ENCODE measurements at regions not wholly inside any gene's neighbourhood (a gene's known extent, or its start where the extent isn't known, plus 50 kb on each side); places are given as distances from the start of the nearest gene placed in this dataset.

DNA sequence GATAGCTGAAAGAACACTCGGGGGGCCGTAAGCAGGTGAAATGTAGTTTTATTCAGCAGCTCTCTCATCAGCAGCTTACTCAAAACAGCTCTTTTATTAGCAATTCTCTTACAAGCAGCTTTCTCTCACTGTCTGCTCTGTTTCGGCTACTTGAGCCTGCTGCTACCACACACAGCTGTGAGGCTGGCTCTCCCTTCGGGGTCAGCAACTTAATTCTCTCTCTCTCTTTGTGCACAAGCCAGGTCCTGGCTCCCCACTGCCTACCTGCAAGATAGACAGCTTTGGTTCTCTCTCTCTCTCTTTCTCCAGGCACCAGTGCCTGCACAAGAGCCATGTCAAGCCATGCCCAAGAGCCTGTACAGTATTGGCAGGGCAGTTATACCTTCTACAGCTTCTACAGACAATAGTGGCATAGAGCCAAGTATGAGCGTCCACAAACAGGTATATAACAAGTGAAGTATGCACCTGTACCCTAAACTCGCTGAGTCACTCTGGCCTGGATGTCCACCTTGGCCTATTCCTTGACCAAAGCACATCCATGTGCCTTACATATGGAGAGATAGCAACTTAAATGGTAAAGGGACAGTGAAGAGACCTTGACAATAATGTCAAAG, 110.8 kb downstream of the MTNR1B start:
- Histone ChIP-seq H3K9me3 (no peaks in the 10 kb centered on the region), H3K27me3 (ENCODE audit: low read depth) (no peaks in the 10 kb centered on the region), H3K36me3 (no peaks in the 10 kb centered on the region), H3K4me3 (no peak overlapping the region), H3K27ac (no peak overlapping the region), H3K4me1 (no peaks in the 10 kb centered on the region)
- intact Hi-C loops (cut with DNase I), result no loop called here
- TF ChIP-seq CTCF (IDR thresholded peaks at IDR 0.05), result no peak
- DNase-seq, result no peak
- ATAC-seq, result no peak

DNA sequence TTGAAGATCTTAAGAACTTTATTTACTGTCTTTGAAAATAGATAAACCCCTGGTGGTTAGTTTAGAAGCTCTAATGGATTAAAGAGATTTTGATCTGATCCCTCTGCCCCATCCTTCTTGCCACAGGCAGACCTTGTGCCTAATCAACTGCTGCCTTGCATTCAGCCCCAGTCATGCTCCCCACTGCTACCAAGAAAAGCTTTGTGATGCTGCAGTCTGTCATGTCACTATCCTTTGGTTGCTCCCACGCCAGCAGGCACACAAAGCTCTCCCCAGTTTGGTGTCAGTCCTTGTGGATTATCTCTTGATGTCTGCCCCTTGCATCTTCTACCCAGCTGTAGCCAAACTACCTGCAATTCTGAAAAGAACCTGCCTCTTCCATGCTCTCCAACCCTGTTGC, 112.2 kb downstream of the MTNR1B start:
- no peak for TF ChIP-seq CTCF (IDR thresholded peaks at IDR 0.05)
- H3K4me3 ChIP-seq, result no peak overlapping the region

DNA sequence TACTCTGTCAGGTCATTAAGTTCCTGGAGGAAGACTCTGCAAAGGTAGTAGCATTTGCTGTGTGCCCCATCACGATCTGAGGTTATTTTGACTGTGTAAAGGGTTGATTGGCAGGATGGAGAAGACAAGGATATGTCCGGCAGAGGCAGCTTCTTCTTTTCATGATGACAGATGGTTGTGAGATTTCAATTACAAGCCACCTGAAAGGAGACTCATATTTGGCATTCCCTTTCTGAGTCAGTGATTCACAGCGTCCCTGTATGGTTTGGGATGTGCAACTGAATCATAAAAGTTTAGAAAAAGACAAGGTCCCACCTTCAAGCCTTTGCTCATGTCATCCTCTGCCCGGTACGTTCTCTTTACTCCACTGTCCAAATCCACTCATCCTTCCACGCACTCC, 113.4 kb downstream of the MTNR1B start:
- intact Hi-C loops (cut with DNase I), result no loop called here
- H3K9me3 ChIP-seq, result no peaks in the 10 kb centered on the region

More for the DNA sequence above, 112.2 kb downstream of the MTNR1B start:
- no peaks in the 10 kb centered on the region for H3K4me1 ChIP-seq
- ATAC-seq (no peak), DNase-seq (no peak)
- H3K27ac ChIP-seq, result no peak overlapping the region
- H3K9me3 ChIP-seq, result no peaks in the 10 kb centered on the region
- intact Hi-C loops (cut with DNase I), result no loop called here
- H3K36me3 ChIP-seq, result no peaks in the 10 kb centered on the region
- H3K27me3 ChIP-seq (ENCODE audit: low read depth), result no peaks in the 10 kb centered on the region

GRCh38 chr11:93084727-93085505, 112.9 kb downstream of the SLC36A4 start:
- Histone ChIP-seq H3K9me3 (no peaks in the 10 kb centered on the region), H3K27me3 (ENCODE audit: low read depth) (no peaks in the 10 kb centered on the region), H3K27ac (no peak overlapping the region), H3K4me3 (no peak overlapping the region), H3K36me3 (no peaks in the 10 kb centered on the region), H3K4me1 (no peaks in the 10 kb centered on the region)
- ATAC-seq (no peak), DNase-seq (no peak)
- TF ChIP-seq CTCF (IDR thresholded peaks at IDR 0.05), result no peak
- intact Hi-C loops (cut with DNase I), result no loop called here

More for the DNA sequence above, 113.4 kb downstream of the MTNR1B start:
- Histone ChIP-seq H3K4me3 (no peak overlapping the region), H3K27ac (no peak overlapping the region), H3K27me3 (ENCODE audit: low read depth) (no peaks in the 10 kb centered on the region), H3K4me1 (no peaks in the 10 kb centered on the region), H3K36me3 (no peaks in the 10 kb centered on the region)
- DNase-seq (no peak), ATAC-seq (no peak)
- no peak for TF ChIP-seq CTCF (IDR thresholded peaks at IDR 0.05)

- ATAC-seq, result peak; percentile 32 to 70
- intact Hi-C loops (cut with DNase I), result no loop called here
- no peak for DNase-seq
- H3K27me3 ChIP-seq (ENCODE audit: low read depth), result no peaks in the 10 kb centered on the region
- H3K9me3 ChIP-seq, result no peaks in the 10 kb centered on the region
- no peak overlapping the region for H3K4me3 ChIP-seq
- no peak overlapping the region for H3K27ac ChIP-seq
- peak; percentile 33 for TF ChIP-seq CTCF (IDR thresholded peaks at IDR 0.05)
- no peaks in the 10 kb centered on the region for H3K4me1 ChIP-seq
- no peaks in the 10 kb centered on the region for H3K36me3 ChIP-seq
Observed at GRCh38 chr11:93089474-93090102, 108.2 kb downstream of the SLC36A4 start.

All from lower lobe of right lung (tissue), 2 donors.